Erythroblast (primary cell): ENCODE measurements at regions not wholly inside any gene's neighbourhood (a gene's known extent, or its start where the extent isn't known, plus 50 kb on each side); places are given as distances from the start of the nearest gene placed in this dataset.
"Not testable (repeated sequence)": the region's sequence is repeated elsewhere in the genome, so short reads cannot be mapped to it uniquely, and the experiment has no call there.

Experiments used
- DNase-seq, 2 experiments: peaks; one replicate each; lab custom pipeline; 2025; lab: John Stamatoyannopoulos, UW
- GATA1 ChIP-seq: IDR thresholded peaks from 2 replicates; pipeline ENCODE4 v1.6.1; 2011; ENCODE audit warnings: low read depth, mild to moderate bottlenecking, control low read depth, low read length, moderate library complexity
- POLR2A ChIP-seq: IDR thresholded peaks from 2 replicates; pipeline ENCODE4 v1.6.1; 2011; ENCODE audit warnings: mild to moderate bottlenecking, low read length

DNA sequence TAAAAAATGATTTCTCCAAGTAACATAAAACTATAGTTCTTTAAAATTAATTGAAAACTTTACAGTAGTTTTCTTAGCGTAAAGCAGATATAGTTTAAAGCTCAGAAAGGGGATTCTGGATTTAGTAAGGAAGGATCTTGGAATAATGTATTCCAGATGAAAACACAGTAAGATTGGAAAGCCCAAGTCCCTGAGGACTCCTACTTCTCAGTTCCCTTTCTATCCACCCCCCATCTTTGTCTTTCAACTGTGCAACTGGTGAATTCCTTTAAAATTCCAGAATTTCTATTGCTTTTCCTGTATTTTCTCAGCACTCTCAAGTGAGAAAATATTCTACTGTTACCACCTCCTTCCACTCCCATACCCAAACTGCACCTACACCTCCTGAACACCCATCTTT, 184.5 kb upstream of the FBN2 start:
- no peak for DNase-seq
- TF ChIP-seq POLR2A (no peak), GATA1 (no peak)

GRCh38 chr5:128730021-128730420, 192.0 kb upstream of the FBN2 start:
- DNase-seq: not testable (repeated sequence)

DNA sequence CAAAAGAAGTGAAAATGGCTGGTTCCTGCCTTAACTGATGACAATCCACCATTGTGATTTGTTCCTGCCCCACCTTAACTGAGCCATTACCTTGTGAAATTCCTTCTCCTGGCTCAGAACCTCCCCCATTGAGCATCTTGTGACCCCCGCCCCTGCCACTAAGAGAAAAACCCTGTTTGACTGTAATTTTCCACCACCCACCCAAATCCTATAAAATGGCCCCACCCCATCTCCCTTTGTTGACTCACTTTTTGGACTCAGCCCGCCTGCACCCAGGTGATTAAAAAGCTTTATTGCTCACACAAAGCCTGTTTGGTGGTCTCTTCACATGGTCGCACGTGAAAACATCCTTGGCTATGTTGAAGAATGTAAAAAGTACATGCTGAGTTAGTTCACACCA, 197.6 kb upstream of the FBN2 start:
- DNase-seq: not testable (repeated sequence)

DNA sequence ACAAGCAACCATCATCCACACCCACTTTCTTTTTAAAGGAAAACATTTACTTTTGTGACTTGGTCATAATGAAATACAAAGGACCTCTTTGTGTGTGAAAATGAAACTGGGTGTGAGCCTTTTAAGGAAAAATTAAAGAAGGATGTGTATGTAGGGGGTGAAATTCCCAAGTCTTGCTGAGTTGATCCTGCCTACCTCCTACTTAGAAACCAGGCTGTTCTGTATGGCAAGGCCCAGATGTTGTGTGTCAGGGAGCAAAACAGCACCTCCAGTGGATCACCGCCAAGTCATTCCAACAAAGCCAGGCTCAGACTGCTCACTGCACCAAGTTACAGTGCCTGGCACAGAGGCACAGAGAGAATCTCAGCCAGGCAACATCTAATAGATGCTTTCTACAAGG, 198.5 kb upstream of the FBN2 start:
- TF ChIP-seq GATA1 (no peak), POLR2A (no peak)
- DNase-seq: no peak

- TF ChIP-seq GATA1: no peak
- no peak for TF ChIP-seq POLR2A
- DNase-seq: no peak
Observed at GRCh38 chr5:128749136-128749898, 211.3 kb upstream of the FBN2 start.

DNA sequence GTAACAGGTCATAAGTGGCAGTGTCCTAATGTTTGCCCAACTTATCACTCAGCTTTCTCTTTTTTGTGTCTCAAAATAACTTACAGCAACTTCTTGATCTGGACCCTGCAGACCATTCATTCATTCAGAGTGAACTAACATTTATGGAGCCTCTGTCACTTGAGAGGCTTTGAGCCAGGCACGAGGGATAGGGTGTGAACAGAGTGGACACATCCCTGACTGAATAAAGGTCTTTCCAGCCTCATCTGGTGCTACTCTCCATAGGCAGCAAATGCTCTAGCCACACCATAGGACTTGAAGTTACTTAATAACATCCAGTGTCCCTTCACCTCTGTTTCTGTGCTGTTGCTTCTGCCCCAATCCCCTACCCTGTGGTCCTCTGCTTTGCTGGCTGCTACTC, 212.1 kb upstream of the FBN2 start:
- no peak for TF ChIP-seq POLR2A
- no peak for TF ChIP-seq GATA1
- DNase-seq: no peak

DNA sequence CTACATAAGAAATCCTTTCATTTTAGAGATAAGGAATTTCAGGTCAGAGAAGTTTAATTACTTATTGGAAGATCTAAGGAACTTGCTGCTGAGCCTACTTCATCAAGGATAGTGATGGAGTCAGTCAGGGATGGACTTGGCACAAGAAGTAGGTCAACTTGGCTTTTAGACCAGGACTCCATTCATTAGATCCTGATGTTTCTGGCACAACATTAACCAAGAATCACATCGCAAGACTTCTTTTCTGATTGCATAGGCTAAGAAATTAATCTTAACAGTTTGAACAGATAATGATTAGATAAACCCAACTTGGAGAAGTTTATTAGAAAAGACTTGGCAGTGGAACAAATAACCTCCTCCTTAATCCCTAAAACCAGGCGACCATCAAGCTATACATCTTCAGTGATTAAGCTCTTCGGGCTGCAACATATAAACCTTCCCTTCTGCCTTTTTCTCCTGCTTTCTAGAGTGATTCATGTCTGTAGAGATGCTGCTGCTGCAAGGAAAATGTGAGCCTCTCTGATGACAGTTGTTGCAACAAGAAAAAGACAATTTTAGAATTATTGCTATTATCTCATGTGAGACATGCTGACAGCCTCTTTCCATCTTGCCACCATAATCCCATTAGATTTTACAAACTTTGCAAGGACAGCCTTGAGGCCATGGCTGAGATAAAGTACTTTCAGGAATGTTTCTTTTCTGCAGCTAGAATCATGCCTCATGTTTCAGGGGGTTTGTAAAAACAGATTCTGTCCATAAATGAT, 207.9 kb upstream of the SLC27A6 start:
- TF ChIP-seq POLR2A (no peak), GATA1 (no peak)
- DNase-seq: no peak

GRCh38 chr5:128762661-128763306, 202.5 kb upstream of the SLC27A6 start:
- DNase-seq: no peak
- TF ChIP-seq GATA1: no peak
- no peak for TF ChIP-seq POLR2A

DNA sequence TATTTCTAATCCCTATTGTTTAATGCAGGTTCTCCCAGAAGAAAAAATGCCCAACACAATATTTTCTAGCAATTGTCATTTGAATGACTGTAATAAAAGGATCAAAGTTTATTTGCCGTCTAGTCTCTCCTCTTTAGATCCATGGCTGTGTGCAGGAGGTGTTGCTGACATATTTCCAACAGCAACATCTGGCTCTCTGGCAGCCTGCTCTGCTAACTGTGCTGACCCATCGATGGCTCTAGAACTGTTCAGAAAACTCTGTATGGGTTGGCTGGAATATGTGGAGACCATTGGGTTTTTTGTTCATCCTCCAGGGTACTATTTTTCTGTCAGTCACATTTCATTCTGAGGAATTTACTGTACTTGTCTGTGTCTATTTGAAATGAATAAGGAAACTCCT, 202.0 kb upstream of the SLC27A6 start:
- TF ChIP-seq GATA1 (no peak), POLR2A (no peak)
- DNase-seq: no peak

GRCh38 chr5:128764601-128765310, 200.5 kb upstream of the SLC27A6 start:
- DNase-seq: no peak
- TF ChIP-seq POLR2A: no peak
- no peak for TF ChIP-seq GATA1

DNA sequence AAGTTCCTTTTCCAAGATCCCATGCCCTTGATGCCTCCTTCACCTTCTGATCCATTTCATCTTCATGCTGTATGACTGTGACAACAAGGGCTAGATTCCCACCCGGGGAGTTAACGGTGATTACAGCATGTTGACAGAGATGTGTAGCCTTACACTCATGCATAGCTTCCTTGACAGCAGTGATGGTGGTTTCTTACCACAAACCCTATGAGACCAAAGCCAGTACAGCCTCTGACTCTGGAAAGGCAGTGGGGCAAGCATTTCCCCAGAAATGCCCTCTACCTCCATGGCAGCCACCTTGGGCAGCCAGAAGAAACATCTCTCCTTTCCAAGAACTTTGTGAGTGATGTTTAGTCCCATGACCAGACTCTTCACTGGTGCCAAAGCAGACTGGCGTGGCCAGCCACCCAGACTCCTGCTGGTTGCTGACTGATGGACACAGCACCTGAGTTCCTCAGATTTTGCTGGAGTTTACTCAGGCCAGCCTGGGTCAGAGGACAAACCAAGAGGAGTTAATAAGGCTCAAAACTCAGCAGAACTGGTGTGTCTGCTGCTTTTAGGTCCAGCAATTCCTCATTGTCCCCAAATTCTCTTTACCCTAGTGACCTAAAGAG, 199.7 kb upstream of the SLC27A6 start:
- TF ChIP-seq POLR2A: no peak
- no peak for TF ChIP-seq GATA1
- no peak for DNase-seq

DNA sequence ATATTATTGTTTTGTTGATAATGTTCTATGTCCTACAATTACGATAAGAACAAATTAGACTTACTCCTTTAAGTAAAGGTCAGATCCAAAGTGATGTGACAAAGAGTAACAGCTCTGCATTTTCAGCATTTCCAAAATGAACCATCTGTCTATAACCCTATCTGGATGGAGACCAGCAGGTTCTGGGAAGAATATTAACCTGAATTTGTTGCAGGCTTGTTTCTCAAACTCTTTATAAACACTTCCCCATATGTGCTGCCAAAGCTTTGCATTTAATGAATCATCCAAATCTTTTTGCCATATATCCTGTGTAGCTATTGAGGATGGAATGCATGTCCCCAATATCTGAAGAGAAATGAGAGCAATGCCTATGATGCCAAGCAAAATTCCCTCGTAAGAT, 198.9 kb upstream of the SLC27A6 start:
- no peak for DNase-seq
- TF ChIP-seq POLR2A: no peak
- TF ChIP-seq GATA1: no peak

DNA sequence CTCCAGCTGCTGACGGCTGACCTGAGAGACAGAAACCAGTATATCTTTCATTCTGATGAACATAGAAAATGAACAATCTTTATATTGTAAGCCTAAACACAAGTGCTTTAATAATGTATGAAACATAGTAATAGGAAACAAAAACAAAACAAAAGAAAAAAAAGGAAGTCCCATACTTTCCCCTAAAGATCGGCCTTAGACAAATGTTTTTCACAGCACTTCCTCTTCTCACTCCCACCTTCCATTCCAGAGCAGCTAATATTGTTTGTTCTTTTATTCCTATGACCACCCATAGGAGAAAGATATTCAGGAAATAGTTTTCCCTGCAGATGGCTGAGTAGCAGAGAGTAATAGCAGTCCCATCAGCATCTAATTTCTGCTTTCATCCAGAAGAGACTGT, 194.4 kb upstream of the SLC27A6 start:
- no peak for TF ChIP-seq POLR2A
- no peak for TF ChIP-seq GATA1
- no peak for DNase-seq
